ENCODE measurements at regions not wholly inside any gene's neighbourhood (a gene's known extent, or its start where the extent isn't known, plus 50 kb on each side); places are given as distances from the start of the nearest gene placed in this dataset.

GRCh38 chr15:94747510-94747909, 516.1 kb downstream of the MCTP2 start:
- TF ChIP-seq, protein P1, sequence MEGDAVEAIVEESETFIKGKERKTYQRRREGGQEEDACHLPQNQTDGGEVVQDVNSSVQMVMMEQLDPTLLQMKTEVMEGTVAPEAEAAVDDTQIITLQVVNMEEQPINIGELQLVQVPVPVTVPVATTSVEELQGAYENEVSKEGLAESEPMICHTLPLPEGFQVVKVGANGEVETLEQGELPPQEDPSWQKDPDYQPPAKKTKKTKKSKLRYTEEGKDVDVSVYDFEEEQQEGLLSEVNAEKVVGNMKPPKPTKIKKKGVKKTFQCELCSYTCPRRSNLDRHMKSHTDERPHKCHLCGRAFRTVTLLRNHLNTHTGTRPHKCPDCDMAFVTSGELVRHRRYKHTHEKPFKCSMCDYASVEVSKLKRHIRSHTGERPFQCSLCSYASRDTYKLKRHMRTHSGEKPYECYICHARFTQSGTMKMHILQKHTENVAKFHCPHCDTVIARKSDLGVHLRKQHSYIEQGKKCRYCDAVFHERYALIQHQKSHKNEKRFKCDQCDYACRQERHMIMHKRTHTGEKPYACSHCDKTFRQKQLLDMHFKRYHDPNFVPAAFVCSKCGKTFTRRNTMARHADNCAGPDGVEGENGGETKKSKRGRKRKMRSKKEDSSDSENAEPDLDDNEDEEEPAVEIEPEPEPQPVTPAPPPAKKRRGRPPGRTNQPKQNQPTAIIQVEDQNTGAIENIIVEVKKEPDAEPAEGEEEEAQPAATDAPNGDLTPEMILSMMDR (IDR thresholded peaks at IDR 0.05): no peak
- no peak for TF ChIP-seq POLR2A (IDR thresholded peaks at IDR 0.05)
- Histone ChIP-seq H3K27ac (no peak overlapping the region), H3K4me3 (no peak overlapping the region), H3K36me3 (no peaks in the 10 kb centered on the region), H3K9me3 (no peaks in the 10 kb centered on the region), H3K27me3 (no peaks in the 10 kb centered on the region), H3K4me1 (no peaks in the 10 kb centered on the region)
- intact Hi-C loops (cut with DNase I; ENCODE audit: low total_unique reads): no loop called here
- no peak for DNase-seq

DNA sequence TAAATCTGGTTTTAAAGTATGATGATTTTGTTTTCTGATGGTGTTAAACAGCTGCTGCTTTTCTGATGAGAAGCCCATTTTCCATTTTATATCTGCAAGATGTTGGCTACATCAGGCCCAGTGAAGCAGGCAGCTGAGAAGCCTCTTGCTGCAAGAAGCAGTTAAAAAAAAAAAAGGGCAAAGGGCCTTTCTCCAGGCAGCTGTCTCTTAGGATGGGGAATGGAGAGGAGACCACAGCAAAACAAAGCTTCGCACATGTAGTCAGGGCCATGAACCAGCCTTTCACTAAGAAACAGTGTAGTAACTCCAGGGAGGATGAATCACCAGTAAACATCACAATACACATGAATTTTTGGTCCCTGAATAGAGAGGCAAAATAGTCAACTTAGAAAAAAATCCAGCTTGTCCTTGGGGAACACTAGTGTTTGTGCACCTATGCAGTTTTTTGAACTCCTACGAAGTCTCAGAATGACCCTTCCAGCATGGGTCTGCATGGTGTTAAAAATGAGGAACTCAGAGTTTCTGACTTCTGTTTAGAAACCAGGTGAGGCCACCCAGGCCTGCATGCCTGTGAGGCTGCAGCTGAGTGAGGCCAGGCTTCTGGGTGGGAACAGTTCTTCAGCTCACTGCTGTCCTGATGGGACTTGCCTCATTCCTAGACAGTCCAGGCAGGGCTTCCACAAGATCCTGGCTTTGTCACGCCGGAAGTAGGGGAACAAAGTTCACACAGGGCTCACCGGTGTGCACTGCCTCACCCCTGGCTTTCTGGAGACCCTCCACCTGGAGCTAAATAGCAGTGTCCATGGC, 518.7 kb downstream of the MCTP2 start:
- DNase-seq: no peak
- intact Hi-C loops (cut with DNase I; ENCODE audit: low total_unique reads): no loop called here
- Histone ChIP-seq H3K4me1 (no peaks in the 10 kb centered on the region), H3K4me3 (no peak overlapping the region), H3K27ac (peak overlapping the region in 1 of 2 donors; percentile 5), H3K27me3 (no peaks in the 10 kb centered on the region), H3K9me3 (no peaks in the 10 kb centered on the region), H3K36me3 (no peaks in the 10 kb centered on the region)
- TF ChIP-seq, protein P1 (IDR thresholded peaks at IDR 0.05): no peak
- TF ChIP-seq POLR2A (IDR thresholded peaks at IDR 0.05): no peak

- H3K27ac ChIP-seq: no peak overlapping the region
- no peak overlapping the region for H3K4me3 ChIP-seq
- H3K27me3 ChIP-seq: no peaks in the 10 kb centered on the region
- no peaks in the 10 kb centered on the region for H3K4me1 ChIP-seq
- H3K9me3 ChIP-seq: no peaks in the 10 kb centered on the region
- intact Hi-C loops (cut with DNase I; ENCODE audit: low total_unique reads): no loop called here
- DNase-seq: no peak
- no peaks in the 10 kb centered on the region for H3K36me3 ChIP-seq
- no peak for TF ChIP-seq POLR2A (IDR thresholded peaks at IDR 0.05)
- TF ChIP-seq, protein P1 (IDR thresholded peaks at IDR 0.05): no peak
These were observed 529.0 kb downstream of the MCTP2 start for GRCh38 chr15:94760348-94760747.

DNA sequence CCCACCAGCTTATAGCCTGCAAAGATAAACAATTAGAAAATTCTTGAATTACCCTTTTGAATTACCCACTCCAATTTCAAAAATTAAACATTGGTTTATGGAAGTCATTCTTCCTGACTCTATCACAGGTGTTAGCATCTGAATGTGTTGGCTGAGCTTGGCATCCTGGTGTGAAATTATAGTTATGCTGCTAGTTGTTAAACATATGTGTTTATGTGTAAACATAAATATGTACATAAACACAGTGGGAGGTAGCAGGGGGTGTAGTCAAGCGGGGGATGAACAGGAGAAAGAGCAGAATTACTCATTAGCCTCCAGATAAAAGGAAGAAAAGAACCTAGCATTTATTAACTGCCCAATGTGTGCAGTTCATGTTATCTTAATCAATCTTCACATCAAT, 530.2 kb downstream of the MCTP2 start:
- H3K27me3 ChIP-seq: no peaks in the 10 kb centered on the region
- intact Hi-C loops (cut with DNase I; ENCODE audit: low total_unique reads): no loop called here
- H3K9me3 ChIP-seq: no peaks in the 10 kb centered on the region

GRCh38 chr15:94769089-94769488, 537.7 kb downstream of the MCTP2 start:
- no peak for DNase-seq
- intact Hi-C loops (cut with DNase I; ENCODE audit: low total_unique reads): no loop called here
- Histone ChIP-seq H3K36me3 (no peaks in the 10 kb centered on the region), H3K4me1 (no peaks in the 10 kb centered on the region), H3K9me3 (no peaks in the 10 kb centered on the region), H3K27me3 (no peaks in the 10 kb centered on the region), H3K27ac (no peak overlapping the region), H3K4me3 (no peak overlapping the region)
- no peak for TF ChIP-seq POLR2A (IDR thresholded peaks at IDR 0.05)
- TF ChIP-seq, protein P1 (IDR thresholded peaks at IDR 0.05): no peak

More for the DNA sequence above, 530.2 kb downstream of the MCTP2 start:
- H3K4me3 ChIP-seq: no peak overlapping the region
- no peaks in the 10 kb centered on the region for H3K36me3 ChIP-seq
- H3K27ac ChIP-seq: no peak overlapping the region
- H3K4me1 ChIP-seq: no peaks in the 10 kb centered on the region
- no peak for DNase-seq
- TF ChIP-seq POLR2A (IDR thresholded peaks at IDR 0.05): no peak

All from uterus (tissue), 3 donors.